HepG2 (cell line): ENCODE measurements at regions not wholly inside any gene's neighbourhood (a gene's known extent, or its start where the extent isn't known, plus 50 kb on each side); places are given as distances from the start of the nearest gene placed in this dataset.

Experiments used
- ADNP ChIP-seq: sonication (generic); formaldehyde crosslinking; IDR thresholded peaks from 2 replicates; pipeline ENCODE4 v1.4.0; 2020; ENCODE audit warnings: missing genetic modification reagents
- EZH2 ChIP-seq: conservative IDR thresholded peaks from 2 replicates; pipeline ENCODE4 v1.6.1; 2012; ENCODE audit warnings: mild to moderate bottlenecking, low read depth, low read length, moderate library complexity
- HOXD1 ChIP-seq: sonication (generic); formaldehyde crosslinking; IDR thresholded peaks from 2 replicates; pipeline ENCODE4 v1.5.0; 2020; ENCODE audit warnings: missing genetic modification reagents
- STAG1 ChIP-seq: sonication (generic); formaldehyde crosslinking; IDR thresholded peaks from 2 replicates; pipeline ENCODE4 v1.4.0; 2020; ENCODE audit warnings: missing genetic modification reagents
- ZNF17 ChIP-seq: sonication (generic); formaldehyde crosslinking; IDR thresholded peaks from 2 replicates; pipeline ENCODE4 v1.5.0; 2020; ENCODE audit warnings: mild to moderate bottlenecking, missing genetic modification reagents
- ZNF569 ChIP-seq: sonication (generic); formaldehyde crosslinking; IDR thresholded peaks from 2 replicates; pipeline ENCODE4 v1.5.0; 2020; ENCODE audit warnings: mild to moderate bottlenecking, missing genetic modification reagents, moderate library complexity, borderline replicate concordance
- ZNF589 ChIP-seq: sonication (generic); formaldehyde crosslinking; conservative IDR thresholded peaks from 2 replicates; pipeline ENCODE4 v1.8.0; 2022; ENCODE audit warnings: mild to moderate bottlenecking, moderate library complexity, missing genetic modification reagents
- TF ChIP-seq, protein P1 (sequence below): sonication (generic); formaldehyde crosslinking; IDR thresholded peaks from 2 replicates; pipeline ENCODE4 v1.5.0; 2020; ENCODE audit warnings: missing genetic modification reagents
- TF ChIP-seq, protein P2 (sequence below): sonication (generic); formaldehyde crosslinking; IDR thresholded peaks from 2 replicates; pipeline ENCODE4 v1.5.0; 2020; ENCODE audit warnings: mild to moderate bottlenecking, missing genetic modification reagents, moderate library complexity

DNA sequence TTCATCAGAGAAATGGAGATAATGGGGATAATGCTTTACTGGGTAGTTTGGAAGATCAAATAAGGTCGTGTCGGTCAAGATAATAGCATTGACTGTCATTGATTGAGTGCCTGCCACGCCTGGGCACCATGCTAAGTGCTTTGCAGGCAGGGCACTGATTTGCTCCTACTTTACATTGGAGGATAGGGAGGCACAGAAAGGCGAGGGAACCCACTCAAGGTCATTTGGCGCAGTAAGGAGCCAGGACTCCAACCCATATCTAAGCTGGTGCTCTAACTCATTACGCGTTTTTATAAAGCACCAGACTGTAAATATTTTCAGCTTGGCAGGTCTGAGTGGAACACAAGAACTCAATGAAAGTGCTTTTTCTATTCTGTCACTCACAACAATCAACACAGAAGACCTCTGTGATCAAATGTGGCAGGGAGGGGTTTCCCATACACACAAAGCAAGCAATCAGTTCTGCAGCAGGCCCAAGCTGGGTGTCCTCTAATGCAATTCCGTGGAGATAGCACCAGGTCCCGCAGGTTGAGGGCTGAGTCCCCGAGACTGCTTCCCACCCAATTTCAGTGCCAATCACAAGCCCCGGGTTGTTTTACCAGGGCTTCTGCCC, 373.6 kb downstream of the CDH26 start:
- TF ChIP-seq ZNF17 (CRISPR knock-in tag) (no peak), ZNF589 (CRISPR knock-in tag) (no peak), ZNF569 (CRISPR knock-in tag) (no peak), STAG1 (CRISPR knock-in tag) (no peak), HOXD1 (CRISPR knock-in tag) (no peak), EZH2 (no peak), ADNP (CRISPR knock-in tag) (no peak)
- TF ChIP-seq, protein P1, sequence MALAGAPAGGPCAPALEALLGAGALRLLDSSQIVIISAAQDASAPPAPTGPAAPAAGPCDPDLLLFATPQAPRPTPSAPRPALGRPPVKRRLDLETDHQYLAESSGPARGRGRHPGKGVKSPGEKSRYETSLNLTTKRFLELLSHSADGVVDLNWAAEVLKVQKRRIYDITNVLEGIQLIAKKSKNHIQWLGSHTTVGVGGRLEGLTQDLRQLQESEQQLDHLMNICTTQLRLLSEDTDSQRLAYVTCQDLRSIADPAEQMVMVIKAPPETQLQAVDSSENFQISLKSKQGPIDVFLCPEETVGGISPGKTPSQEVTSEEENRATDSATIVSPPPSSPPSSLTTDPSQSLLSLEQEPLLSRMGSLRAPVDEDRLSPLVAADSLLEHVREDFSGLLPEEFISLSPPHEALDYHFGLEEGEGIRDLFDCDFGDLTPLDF (CRISPR knock-in tag), result no peak
- TF ChIP-seq, protein P2, sequence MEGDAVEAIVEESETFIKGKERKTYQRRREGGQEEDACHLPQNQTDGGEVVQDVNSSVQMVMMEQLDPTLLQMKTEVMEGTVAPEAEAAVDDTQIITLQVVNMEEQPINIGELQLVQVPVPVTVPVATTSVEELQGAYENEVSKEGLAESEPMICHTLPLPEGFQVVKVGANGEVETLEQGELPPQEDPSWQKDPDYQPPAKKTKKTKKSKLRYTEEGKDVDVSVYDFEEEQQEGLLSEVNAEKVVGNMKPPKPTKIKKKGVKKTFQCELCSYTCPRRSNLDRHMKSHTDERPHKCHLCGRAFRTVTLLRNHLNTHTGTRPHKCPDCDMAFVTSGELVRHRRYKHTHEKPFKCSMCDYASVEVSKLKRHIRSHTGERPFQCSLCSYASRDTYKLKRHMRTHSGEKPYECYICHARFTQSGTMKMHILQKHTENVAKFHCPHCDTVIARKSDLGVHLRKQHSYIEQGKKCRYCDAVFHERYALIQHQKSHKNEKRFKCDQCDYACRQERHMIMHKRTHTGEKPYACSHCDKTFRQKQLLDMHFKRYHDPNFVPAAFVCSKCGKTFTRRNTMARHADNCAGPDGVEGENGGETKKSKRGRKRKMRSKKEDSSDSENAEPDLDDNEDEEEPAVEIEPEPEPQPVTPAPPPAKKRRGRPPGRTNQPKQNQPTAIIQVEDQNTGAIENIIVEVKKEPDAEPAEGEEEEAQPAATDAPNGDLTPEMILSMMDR, result no peak
